NCI-H1694 (cell line): ENCODE measurements at regions not wholly inside any gene's neighbourhood (a gene's known extent, or its start where the extent isn't known, plus 50 kb on each side); places are given as distances from the start of the nearest gene placed in this dataset.

ENCODE experiments used
- DNase-seq: peaks from one replicate; lab custom pipeline; 2025; lab: John Stamatoyannopoulos, UW

DNA sequence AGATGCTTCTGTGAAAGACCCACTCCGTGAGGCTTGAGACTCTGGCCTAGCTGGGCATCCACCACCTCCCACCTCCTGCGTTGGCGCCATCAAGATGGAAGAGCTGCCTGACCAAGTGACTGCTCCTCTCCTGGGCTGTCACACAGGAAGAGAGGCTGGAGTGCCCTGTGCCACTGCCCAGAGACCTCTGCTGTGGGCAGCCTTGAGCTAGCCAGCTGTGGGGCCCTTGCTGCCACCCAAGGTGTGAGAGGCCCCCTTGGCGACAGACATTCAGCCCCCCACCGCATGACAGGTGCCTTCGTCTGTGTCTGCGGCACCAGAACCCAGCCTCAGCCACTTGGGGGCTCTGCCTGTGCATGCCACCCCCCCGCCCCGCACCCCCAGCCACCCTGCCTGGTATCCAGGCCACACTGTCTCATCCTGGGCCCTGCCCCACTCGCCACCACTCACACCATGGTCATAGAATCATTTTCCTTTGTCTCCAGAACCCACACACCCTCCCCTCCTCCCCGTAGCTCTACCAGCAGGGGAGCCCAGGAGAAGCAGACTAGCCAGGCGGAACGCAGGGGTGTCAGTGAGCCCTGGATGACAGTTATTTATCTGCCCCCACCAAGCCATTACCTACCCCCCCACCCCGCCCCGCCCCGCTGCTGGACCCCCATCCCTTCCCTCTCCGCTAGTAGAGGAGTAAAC, 120.9 kb upstream of the LHX1 start:
- DNase-seq: no peak

DNA sequence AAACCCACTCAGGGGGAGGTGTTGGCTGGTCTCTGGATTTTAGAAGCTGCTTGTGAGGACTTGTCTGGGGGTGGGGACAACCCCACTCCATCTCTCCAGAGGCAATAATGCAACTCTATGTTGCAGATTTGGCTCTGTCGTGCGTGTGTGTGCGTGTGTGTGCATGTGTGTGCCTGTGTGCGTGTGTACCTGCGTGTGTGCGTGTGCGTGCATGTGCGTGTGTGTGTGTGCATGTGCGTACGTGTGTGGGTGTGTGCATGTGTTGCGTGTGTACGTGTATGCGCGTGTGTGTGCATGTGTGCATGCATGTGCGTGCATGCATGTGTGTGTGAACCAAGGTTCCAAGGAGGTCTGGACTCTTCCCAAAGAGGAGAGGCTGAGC, 120.4 kb upstream of the LHX1 start:
- no peak for DNase-seq

DNA sequence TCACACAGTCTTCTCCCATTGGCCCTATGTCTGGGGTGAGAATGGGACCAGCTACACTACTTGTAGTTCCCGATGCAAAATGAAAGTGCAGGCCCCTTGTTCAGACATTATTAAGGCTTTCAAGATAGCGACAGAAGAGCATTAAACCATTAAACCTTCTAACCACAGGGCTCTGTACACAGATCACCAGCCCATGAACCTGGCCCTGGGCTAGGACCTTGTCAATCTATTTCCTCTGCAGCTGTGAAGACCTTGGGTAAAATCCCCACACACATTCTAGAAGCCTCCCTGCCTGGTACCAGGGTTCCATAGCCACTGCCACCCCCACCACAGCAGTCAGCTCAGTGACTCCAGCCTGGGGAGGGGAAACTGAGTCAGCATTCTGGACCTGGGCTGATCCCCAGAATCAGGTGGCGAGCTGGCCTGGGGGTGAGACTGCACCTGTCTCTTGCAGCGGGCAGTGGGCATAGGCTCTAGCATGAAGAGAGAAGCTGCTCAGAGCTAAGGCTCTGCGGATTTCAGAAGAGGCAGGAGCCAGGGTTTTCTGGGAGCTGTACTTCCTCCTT, 119.7 kb upstream of the LHX1 start:
- DNase-seq: no peak

DNA sequence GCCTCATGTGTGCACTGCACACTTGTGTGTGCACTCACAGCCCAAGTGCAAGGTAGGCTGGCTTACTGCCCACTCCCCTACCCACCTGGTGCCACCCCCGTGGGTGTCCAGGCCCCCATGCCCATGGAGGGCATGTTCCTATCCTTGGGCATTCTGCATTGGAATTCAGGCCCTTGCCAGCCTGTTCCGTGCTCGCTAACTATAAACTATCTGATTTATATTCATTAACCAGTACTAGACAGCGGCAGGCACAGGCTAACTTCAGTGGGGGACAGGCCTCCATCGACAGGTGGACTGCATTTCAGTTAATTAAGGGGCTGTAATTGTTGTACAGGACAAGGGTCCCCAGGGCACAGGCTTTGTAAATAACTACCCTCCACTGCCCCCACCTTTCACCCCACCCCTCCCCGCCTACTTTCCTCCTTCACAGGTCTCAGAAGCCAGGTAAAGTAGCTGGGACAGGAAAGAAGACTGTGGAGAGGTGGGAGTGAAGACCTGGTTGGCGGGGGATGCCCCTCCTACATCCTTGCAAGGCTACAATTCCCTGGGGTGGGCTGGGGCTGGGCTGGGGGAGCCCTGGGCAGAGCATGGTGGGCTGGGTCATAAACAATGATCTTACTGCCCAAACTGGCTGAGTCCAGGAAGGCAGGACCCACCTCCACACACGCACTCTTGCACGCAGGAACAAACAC, 119.0 kb upstream of the LHX1 start:
- no peak for DNase-seq

DNA sequence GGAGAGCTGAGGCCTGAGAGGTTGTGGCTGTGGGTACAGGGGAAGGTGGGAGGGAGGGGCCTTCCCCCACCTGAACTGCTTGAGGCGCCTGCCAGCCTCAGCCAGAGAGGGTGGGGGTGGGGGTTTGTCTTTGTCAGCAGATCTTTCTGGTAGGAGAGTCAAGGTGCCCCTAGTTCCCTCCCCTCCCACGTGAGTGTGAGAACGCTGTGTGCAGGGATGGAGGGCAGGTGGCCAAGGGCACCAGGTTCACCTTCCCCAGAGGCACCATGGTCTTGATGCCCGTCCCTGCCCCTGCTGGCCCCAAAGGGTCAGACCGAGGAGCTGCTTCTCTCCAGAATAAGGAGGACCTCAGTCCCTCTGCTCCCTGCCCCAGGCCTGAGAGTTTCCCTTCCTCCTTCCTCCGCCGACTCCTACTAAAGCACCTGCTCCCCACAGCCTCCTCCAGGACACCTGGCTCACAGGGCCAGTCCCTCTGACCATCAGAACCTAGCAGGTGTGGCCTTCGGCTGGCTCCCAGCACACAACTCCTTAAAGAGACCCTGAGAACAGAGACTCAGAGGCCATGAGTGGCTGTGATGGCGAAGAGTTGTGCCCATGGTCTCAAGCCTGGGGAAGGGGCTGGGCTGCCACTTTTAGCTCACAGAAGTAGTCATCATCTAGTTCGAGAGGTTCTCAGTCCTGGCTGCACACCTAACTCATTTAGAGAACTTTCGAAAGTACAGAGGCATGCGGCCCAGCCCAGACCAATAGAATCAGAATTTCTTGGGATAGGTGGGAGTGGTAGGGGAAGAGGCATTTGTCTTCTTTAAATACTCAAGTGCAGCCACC, 113.2 kb upstream of the LHX1 start:
- no peak for DNase-seq

DNA sequence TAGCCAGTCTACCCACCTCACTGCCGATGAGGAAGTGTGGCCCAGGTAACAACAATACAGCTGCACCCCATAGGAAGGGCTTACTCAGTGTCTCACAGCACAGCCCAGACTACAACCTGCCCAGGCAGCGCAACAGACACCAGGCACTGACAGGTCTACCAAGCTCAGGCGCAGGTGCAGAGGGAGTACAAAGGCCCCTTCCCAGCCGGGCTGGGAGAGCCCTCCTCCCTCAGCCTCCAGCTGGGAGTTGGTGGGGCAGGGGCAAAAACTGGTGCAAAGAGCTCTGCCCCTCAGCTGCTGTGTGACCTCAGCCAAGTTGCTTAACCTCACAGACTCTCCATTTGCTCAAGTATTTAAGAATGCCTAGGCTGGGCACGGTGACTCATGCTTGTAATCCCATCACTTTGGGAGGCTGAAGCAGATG, 112.6 kb upstream of the LHX1 start:
- DNase-seq: no peak

DNA sequence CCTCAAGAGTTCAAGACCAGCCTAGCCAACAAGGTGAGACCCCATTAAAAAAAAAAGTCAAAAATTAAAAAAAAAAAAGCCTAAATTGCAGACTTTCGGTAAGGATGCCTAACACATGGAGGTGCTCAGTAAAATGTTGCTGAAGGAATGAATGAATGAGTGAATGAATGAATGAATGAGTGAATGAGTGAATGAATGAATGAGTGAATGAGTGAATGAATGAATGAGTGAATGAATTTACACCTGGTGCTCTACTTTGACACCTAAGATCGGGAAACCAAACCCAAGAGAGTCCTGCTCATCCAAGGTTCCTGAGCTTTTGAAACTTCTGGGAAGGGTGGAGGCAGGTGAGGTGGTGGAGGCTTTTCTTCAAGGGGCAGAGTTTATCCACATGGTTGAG, 112.2 kb upstream of the LHX1 start:
- DNase-seq: no peak

DNA sequence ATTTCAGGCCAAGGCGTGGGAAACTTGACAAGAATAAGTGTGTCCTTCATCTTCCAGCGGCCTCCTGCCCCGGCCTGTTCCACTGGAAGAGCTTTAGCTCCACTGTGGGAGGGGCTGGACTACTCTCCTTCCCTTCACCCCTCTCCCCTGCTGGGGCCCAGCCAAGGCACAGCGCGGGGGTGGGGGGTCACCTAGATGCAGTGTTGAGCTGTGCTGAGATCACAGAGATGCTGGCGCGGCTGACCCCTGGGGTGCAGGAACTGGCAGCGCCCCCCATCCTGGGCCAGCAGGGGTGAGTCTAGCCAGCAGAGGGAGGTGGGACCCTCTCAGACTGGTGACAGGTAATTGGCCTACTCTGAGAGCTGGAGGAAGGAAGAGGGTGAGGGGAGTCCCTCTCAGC, 111.8 kb upstream of the LHX1 start:
- no peak for DNase-seq

DNA sequence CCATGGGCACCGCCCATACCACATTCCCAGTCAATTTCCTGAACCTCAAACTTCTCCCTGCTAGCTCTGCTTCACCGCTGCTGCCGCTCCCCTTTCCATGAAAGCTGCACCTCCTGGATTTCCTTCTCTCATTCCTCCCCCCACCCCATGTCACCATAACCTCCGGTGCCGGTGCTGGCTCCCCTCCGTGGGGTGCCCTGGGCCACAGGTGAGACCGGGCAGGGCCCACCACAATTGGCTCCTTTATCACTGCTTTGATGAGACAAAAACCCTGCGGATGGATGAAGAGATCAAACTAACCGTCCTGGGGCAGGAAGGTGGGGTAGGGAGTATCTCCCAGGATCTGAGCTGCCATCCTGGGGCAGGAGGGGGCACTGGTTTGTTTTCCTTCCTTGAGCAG, 111.3 kb upstream of the LHX1 start:
- DNase-seq: no peak

DNA sequence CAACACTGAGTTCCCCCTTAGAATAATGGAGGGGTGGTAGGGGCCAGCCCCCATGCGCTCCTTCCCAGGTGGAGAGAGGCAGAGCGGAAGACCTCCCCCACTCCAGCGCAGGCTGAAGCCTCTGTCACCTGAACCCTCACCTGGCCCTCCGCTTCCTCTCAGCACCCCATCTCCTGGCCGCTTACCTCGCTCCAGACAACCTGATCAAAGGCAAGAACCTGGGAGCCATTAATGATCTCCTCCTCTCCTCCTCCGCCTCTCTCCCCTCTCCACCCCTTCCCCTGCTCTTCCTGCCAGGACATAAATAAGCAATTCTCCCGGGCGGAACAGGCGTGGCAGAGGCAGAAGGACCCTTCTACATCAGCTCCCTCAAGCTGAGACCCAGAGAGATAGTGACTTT, 110.2 kb upstream of the LHX1 start:
- DNase-seq: no peak

DNA sequence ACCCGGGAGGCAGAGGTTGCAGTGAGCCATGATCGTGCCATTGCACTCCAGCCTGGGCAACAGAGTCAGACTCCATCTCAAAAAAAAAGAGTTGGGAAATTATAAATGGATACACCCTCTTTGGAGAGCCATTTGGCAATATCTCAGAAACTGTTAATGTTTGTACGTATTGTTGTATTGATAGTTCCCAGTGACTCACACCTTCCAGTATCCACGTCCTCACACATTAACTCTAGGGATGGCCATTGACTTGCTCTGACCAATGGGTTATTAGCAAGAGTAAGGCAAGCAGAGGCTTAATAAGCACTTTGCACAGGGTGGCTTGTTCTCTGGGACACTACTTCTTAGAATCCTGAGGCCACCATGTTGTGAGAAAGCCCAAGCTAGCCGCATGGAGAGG, 107.6 kb upstream of the LHX1 start:
- DNase-seq: no peak

DNA sequence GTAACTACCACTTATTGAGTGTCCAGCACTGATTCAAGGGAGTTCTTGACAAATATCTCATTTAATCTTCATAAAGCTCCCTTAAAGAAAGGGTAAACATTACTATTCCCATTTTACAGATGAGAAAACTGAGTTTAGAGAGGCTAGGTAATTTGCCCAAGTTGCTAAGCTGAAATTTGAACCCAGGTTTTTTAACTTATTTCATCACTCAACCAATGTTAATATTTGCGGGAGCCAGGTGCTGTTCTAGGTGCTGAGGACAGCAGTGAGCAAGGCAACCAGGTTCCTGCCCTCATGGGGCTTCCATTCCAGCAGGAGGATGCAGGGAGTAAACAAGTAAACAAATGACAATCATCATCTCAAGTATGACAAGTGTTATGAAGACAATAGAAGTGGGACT, 104.0 kb upstream of the LHX1 start:
- DNase-seq: no peak

DNA sequence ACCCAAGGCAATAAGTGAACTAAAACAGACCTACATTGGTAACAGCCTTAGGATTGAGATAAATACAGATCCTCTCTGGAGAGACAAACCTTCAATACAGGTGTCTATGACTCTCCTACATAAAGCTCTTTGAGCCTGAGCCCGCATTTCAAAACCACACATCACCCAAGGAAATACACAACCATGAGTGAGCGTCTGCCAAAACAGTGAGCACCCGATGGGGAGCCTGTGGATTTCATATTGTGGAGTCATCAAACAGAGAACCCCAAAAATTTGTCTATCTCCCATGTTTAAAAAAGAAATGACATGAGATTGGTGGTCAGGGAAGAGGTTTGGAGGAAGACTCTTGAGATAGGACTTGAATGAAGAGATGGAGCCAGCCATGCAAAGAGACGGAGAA, 102.2 kb upstream of the LHX1 start:
- no peak for DNase-seq

DNA sequence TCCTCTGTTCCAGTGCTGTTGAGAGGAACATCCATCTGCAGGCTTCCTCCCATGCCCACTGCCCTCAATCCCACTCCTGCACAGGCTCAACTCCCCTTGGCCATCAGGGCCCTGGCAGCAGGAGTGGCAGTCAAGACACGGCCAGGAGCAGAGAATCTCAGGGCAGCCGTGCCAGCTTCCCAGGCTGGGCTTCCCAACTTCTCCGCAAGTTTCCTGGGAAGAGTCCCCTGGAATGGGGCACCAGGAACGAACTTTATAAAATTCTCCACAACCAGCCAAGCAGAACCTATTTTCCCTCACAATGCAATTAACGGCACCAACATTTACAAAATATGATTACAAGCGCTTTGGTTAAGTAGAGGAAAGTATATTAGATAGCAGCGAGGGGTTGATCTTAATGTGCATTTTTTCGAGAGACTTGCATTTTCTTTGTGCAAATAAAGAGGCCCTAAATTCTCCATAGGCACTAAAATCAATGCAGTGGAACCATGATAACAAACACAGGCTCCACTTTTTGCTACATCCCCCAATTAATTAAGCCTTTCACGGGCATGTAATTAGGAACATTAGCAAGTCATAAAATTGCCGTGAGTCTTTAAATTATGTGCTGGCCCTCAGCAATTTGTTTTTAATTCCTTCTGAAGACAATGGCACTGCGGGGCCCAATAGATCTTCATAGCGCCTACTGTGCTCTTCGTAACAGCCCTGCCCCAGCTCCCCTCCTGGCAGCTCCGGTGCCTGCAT, 99.9 kb upstream of the LHX1 start:
- DNase-seq: no peak

DNA sequence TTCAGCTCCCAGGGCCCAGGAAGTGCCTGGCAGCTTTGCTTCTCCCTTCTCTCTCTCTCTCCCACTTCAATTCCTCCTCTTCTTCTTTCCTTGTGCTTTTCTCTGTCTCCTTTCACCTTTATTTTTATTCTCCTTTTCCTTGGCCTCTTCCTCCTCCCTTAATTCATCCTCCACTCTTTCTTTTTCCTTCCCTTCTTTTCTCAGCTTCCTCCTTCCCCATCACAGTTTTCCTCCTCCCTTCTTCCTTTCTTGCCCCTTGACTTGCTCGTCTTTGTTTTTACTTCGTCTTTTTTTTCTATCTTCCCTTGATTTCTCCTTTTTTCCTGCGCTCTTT, 99.4 kb upstream of the LHX1 start:
- DNase-seq: no peak

DNA sequence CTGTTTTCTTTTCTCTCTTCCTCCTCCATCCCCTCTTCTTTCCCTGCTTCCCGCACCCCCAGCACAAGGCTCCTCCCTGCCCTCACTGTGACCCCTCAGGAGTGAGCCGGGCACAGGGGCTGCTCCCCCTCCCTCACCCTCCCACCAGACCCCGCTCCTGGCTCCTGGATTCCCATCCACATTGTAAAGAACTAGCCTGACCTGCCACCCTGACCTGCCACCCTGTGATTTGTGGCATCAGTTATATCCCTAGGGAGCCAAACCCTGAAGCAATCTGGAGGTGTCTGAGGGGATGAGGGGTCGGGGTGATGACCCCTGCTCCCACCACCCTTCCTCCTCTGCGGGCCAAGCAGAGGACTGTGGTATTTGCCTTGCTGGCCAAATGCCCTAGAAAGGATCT, 98.0 kb upstream of the LHX1 start:
- DNase-seq: no peak

DNA sequence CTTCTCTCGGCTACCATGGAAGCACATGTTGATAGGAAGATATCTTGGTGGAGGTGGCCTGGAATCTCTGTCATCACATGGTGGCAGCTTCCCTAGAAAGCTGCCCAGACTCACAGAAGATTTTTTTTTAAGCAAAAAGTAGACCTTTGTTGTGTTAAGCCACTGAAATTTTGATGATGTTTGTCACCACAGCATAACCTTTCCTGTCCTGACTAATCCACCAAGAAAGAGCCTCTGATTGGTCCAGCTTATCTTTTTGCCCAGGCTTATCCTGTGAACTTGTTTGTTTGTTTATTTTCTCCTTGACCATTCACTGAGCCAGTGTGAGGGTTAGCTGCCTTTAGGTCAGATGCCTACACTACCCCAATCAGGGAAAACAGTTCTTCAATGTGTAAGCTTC, 96.5 kb upstream of the LHX1 start:
- no peak for DNase-seq

DNA sequence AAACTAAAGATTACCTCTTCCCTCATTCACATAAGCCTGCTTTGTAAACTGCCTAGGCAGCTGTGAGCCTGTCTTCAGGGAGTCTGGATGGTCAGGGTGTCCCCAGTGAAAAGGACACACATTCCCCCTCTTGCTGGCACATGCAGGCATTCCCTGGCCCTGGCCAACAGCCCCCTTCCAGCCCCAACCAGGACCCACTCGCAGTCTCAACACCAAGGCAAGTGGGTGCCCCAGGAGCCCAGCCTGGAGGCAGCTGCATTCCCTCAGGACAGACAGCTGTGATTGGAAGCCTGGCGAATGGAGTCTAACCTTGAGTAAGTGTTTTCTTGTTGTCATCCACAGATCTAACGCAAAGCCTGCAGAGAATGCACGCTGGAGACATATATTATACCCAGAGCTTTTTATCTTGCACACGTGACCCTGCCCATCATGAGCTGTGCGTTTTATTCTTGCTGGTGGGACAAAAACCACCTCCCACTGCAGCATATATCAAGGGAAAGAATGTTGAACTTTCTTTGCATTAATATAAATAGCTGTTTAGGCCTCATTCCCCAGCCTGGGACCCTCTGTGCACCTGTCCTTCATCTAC, 95.0 kb upstream of the LHX1 start:
- DNase-seq: no peak

DNA sequence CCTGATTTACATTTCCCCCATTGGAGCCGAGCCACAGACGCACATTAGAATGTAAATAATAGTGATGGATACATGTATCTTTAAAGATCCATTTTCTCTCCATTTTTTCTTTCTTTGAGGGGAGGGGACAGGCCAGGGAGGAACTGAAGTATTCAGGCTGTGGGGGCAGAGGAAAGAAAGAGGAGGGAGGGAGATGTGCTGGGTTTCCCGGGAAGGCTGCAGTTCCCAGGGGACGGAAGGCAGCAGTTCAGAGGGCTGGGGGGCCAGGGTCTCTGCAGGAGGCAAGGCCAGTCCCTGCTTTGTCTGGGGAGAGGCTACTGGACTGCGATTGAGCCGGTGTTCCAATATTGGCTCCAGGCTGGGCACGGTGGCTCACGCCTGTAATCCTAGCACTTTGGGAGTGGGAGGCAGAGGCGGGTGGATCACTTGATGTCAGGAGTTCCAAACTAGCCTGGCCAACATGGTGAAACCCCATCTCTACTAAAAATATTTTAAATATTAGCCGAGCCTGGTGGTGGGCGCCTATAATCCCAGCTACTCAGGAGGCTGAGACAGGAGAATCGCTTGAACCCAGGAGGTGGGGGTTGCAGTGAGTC, 94.2 kb upstream of the LHX1 start:
- DNase-seq: no peak

DNA sequence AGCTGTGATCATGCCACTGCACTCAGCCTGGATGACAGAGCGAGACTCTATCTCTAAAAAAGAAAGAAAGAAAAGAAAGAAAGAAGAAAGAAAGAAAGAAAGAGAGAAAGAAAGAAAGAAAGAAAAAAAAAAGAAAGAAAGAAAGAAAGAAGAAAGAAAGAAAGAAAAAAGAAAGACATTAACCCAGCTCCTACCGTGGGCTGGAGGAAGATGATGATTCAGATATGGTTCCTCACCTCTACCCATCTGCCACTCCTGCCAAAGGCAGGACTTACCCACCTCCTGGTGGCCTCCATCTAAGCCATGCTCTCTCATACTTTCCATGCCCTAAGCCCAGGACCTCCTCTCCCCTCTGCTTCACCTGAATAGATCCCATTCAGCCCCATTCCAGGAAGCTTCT, 93.3 kb upstream of the LHX1 start:
- DNase-seq: no peak

DNA sequence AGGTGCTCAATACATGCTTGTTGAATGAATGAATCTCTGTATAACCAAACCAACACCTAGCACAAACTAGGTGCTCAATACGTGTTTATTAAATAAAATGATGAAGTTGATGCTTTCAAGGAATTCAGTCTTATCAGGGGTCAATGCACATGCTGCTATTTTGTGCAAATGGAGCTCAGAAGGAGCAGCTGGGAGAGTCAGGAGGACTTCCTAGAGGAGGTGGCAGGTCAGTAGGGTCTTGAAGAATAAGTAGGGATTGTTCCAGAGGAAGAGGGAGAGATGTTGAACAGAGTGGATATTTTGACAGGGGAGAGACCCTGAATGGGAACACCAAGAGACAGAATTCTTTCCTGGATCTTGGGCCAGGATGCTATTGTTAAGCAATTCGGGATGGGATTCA, 92.7 kb upstream of the LHX1 start:
- DNase-seq: no peak

DNA sequence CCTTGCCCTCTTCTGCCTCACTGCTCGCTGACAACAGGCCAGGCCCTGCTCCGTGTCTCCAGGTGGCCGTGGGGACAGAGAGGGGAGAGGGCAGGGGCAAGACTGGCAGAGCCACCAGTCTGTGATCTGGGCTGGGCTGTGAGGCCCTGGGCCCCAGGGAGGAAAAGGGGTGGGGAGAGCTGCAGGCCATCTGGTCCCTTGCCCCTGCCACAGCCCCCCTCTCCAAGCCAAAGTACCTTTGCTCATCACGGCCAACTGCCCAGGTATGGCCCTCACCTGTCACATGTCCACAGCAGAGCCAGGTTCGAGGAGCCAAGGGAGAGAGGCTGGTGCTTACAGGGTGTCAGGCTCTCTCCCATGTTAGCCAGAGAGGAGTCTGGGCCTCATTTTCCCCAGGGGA, 91.4 kb upstream of the LHX1 start:
- no peak for DNase-seq
